ENCODE measurements at regions not wholly inside any gene's neighbourhood (a gene's known extent, or its start where the extent isn't known, plus 50 kb on each side); places are given as distances from the start of the nearest gene placed in this dataset.

GRCh38 chr7:50251765-50252164 is 52.8 kb upstream of the IKZF1 start:
- TF ChIP-seq POLR2AphosphoS5 (IDR thresholded peaks at IDR 0.05; ENCODE audit: low read depth, low read length) (no peak), TAF1 (IDR thresholded peaks at IDR 0.05; ENCODE audit: borderline replicate concordance, low read depth, low read length) (no peak), POLR2A (IDR thresholded peaks at IDR 0.05; ENCODE audit: low read depth, low read length) (no peak)
